ENCODE measurements at regions not wholly inside any gene's neighbourhood (a gene's known extent, or its start where the extent isn't known, plus 50 kb on each side); places are given as distances from the start of the nearest gene placed in this dataset.
A peak's percentile ranks its signal among the peaks of the same experiment; 100 is the strongest.

DNA sequence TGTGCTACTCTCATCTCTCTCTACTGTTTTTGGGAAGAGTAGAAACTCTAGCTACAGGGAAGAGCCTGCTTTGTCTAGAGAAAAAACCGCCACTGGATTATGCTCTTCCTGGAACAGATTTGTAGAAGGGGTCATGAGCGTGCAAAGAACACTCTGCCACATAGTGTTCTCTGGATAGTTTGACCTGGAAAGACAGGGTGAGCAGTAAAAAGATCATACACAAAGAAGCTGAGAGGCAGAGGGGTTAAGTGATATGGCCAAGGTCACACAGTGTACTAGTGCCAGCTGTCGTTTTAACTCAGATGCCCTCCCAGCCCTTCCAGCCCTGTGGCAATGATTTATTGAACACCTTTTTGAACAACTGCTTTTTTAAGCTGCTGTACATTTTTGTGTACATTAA, 182.2 kb downstream of the NNT start:
- no peaks in the 10 kb centered on the region for H3K36me3 ChIP-seq (ENCODE audit: control insufficient read depth, insufficient read depth, low read length)
- no peaks in the 10 kb centered on the region for H3K4me1 ChIP-seq (ENCODE audit: control insufficient read depth, insufficient read depth, low read length)
- H3K27me3 ChIP-seq (ENCODE audit: control insufficient read depth, insufficient read depth, low read length) = no peaks in the 10 kb centered on the region; the same call in 1 of the 2 replicates
- no peak overlapping the region for H3K4me3 ChIP-seq (ENCODE audit: low read length)
- peaks cover 1% of the 10 kb centered on the region; the same call in 1 of the 2 replicates for H3K9me3 ChIP-seq (ENCODE audit: control insufficient read depth, insufficient read depth, low read length)
- DNase-seq (ENCODE audit: low read depth, low spot score) = no peak
- WGBS (ENCODE audit: insufficient coverage, insufficient read length) = no CpG with 5 or more reads among the region's 3 CpGs
- H3K27ac ChIP-seq (ENCODE audit: low read length) = no peak overlapping the region

- no peaks in the 10 kb centered on the region for H3K4me1 ChIP-seq (ENCODE audit: control insufficient read depth, insufficient read depth, low read length)
- no peaks in the 10 kb centered on the region for H3K27me3 ChIP-seq (ENCODE audit: control insufficient read depth, insufficient read depth, low read length)
- no CpG with 5 or more reads among the region's 1 CpG for WGBS (ENCODE audit: insufficient coverage, insufficient read length)
- DNase-seq (ENCODE audit: low read depth, low spot score) = no peak
- no peaks in the 10 kb centered on the region for H3K36me3 ChIP-seq (ENCODE audit: control insufficient read depth, insufficient read depth, low read length)
- no peak overlapping the region for H3K4me3 ChIP-seq (ENCODE audit: low read length)
- H3K9me3 ChIP-seq (ENCODE audit: control insufficient read depth, insufficient read depth, low read length) = no peaks in the 10 kb centered on the region
- H3K27ac ChIP-seq (ENCODE audit: low read length) = no peak overlapping the region
Observed at GRCh38 chr5:43780586-43780985, 177.6 kb downstream of the NNT start.

- Histone ChIP-seq H3K4me1 (ENCODE audit: control insufficient read depth, insufficient read depth, low read length) (no peaks in the 10 kb centered on the region; the same call in 1 of the 2 replicates), H3K9me3 (ENCODE audit: control insufficient read depth, insufficient read depth, low read length) (no peaks in the 10 kb centered on the region), H3K27me3 (ENCODE audit: control insufficient read depth, insufficient read depth, low read length) (no peaks in the 10 kb centered on the region), H3K36me3 (ENCODE audit: control insufficient read depth, insufficient read depth, low read length) (no peaks in the 10 kb centered on the region), H3K27ac (ENCODE audit: low read length) (no peak overlapping the region), H3K4me3 (ENCODE audit: low read length) (no peak overlapping the region)
- DNase-seq (ENCODE audit: low read depth, low spot score) = no peak
- WGBS (ENCODE audit: insufficient coverage, insufficient read length) = 100% methylated on average over 1 of the region's 1 CpG
Observed at GRCh38 chr5:43774881-43775399, 172.0 kb downstream of the NNT start.

DNA sequence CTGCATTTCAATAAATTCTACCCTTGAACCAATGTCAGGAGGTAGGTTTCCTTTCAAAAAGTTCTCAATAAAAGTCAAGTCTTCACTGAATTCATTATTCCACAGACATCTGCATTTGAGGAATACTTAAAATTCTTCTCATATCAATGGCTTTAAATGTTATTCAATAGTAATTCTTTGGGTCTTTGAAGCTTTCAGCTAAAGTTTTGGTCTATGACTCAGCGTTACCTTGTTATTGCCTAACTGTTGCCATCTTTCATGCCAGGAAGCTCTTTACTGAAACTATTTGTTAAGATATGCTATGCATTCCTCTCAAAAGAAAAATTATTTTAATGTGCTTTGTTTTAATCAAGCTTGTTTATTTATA, 170.5 kb downstream of the NNT start:
- Histone ChIP-seq H3K4me1 (ENCODE audit: control insufficient read depth, insufficient read depth, low read length) (no peaks in the 10 kb centered on the region; the same call in 1 of the 2 replicates), H3K4me3 (ENCODE audit: low read length) (no peak overlapping the region), H3K9me3 (ENCODE audit: control insufficient read depth, insufficient read depth, low read length) (no peaks in the 10 kb centered on the region), H3K27ac (ENCODE audit: low read length) (no peak overlapping the region), H3K36me3 (ENCODE audit: control insufficient read depth, insufficient read depth, low read length) (no peaks in the 10 kb centered on the region), H3K27me3 (ENCODE audit: control insufficient read depth, insufficient read depth, low read length) (no peaks in the 10 kb centered on the region)
- DNase-seq (ENCODE audit: low read depth, low spot score) = peak; percentile 11
- no CpG with 5 or more reads among the region's 1 CpG for WGBS (ENCODE audit: insufficient coverage, insufficient read length)

DNA sequence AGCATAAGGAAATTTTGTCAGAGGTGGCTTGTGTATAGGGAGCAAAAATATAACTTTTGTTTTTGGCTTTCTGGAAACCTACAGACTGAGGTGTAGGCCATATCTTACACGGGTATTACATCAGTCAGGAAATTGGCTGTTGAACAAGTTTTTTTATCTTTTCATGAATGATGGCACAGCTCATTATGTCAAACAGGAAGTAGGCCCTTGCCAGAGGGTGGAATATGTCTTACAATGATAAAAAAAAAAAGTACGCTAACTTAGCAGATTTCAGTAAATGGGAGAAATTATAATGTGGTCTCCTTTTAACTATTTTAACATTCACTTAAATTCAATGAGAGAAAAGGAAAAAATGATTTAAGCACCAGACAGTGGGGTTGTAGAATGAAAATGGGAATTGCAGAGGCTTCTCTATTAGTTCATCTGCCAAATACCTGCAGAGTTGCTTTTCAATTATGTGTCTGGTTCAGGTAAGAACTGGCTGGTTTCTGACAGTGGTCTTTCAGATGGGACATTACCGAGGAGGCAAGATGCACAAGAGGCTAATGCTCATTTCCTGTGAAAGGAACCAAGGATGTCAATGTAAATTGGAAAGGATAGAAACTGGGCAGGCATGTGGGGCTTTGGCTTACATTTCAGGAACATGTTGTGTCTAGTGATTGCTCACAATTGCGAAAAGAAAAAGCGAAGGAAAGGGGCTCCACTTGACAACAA, 169.9 kb downstream of the NNT start:
- Histone ChIP-seq H3K9me3 (ENCODE audit: control insufficient read depth, insufficient read depth, low read length) (no peaks in the 10 kb centered on the region), H3K27me3 (ENCODE audit: control insufficient read depth, insufficient read depth, low read length) (no peaks in the 10 kb centered on the region), H3K36me3 (ENCODE audit: control insufficient read depth, insufficient read depth, low read length) (no peaks in the 10 kb centered on the region), H3K27ac (ENCODE audit: low read length) (no peak overlapping the region), H3K4me1 (ENCODE audit: control insufficient read depth, insufficient read depth, low read length) (no peaks in the 10 kb centered on the region; the same call in 1 of the 2 replicates), H3K4me3 (ENCODE audit: low read length) (no peak overlapping the region)
- DNase-seq (ENCODE audit: low read depth, low spot score) = peak; percentile 18
- WGBS (ENCODE audit: insufficient coverage, insufficient read length) = no CpG with 5 or more reads among the region's 5 CpGs

GRCh38 chr5:43772458-43772763, 169.4 kb downstream of the NNT start:
- DNase-seq (ENCODE audit: low read depth, low spot score) = no peak
- no peaks in the 10 kb centered on the region for H3K36me3 ChIP-seq (ENCODE audit: control insufficient read depth, insufficient read depth, low read length)
- WGBS (ENCODE audit: insufficient coverage, insufficient read length) = no CpG with 5 or more reads among the region's 1 CpG

DNA sequence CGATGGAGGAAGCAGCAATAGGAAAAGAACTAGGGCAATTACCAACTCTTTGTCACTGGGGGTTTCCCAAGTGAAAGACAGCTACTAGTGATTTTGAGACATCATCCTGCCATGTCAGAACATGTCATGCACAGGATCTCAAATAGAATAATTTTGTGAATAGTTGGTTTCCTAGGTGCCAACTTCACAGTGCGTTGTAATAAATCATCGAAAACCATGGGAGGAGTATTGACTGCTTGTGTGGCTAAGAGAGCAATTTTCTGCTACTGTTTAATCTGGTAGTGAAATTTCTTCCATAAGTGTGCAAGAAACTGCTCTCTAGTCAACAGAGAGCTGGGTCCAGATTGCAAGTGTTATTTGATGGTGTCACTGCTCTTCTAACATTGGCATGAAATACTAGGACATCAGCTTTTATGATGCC, 168.6 kb downstream of the NNT start:
- no peaks in the 10 kb centered on the region for H3K9me3 ChIP-seq (ENCODE audit: control insufficient read depth, insufficient read depth, low read length)
- no peak for DNase-seq (ENCODE audit: low read depth, low spot score)
- no CpG with 5 or more reads among the region's 3 CpGs for WGBS (ENCODE audit: insufficient coverage, insufficient read length)
- no peaks in the 10 kb centered on the region; the same call in 1 of the 2 replicates for H3K4me1 ChIP-seq (ENCODE audit: control insufficient read depth, insufficient read depth, low read length)
- no peak overlapping the region for H3K27ac ChIP-seq (ENCODE audit: low read length)
- no peaks in the 10 kb centered on the region for H3K27me3 ChIP-seq (ENCODE audit: control insufficient read depth, insufficient read depth, low read length)
- no peak overlapping the region for H3K4me3 ChIP-seq (ENCODE audit: low read length)
- no peaks in the 10 kb centered on the region for H3K36me3 ChIP-seq (ENCODE audit: control insufficient read depth, insufficient read depth, low read length)

More at GRCh38 chr5:43772458-43772763, 169.4 kb downstream of the NNT start:
- Histone ChIP-seq H3K27me3 (ENCODE audit: control insufficient read depth, insufficient read depth, low read length) (no peaks in the 10 kb centered on the region), H3K27ac (ENCODE audit: low read length) (no peak overlapping the region), H3K9me3 (ENCODE audit: control insufficient read depth, insufficient read depth, low read length) (no peaks in the 10 kb centered on the region), H3K4me3 (ENCODE audit: low read length) (no peak overlapping the region), H3K4me1 (ENCODE audit: control insufficient read depth, insufficient read depth, low read length) (no peaks in the 10 kb centered on the region; the same call in 1 of the 2 replicates)

DNA sequence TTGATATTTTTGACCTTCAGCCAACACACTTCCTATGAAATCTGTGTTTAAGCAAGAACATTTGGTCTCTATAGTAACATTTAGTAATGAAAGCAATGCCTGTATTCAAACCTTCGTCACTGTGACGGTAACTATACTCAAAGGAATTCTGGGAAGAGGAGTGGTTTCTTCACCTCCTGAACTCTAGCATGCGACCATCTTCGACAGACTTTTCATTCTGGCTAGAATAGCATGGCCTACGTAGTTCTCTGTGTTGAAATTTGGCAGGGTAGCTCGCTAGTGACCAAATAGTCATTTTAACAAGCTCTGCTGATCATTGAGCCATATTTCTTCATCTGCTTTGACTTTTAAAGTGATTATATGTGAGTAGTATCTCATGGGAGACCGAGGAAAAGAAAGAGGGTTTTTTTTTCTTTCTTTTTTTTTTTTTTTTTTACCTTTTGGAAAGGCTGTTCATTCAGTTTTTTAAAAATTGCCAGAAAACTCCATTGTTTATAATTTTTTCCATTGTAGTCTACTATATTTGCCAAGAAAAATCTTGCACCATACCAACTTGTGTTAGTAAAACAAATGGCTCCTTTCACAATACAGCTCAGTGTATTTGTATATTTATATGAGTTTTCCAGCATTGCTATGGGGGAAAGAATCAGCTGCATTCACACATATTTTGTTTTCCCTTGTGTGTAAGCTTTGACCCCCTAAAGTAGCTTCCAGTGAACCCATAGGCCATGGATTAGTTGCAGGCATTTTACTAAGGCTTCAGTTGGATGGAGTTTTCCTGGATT, 166.8 kb downstream of the NNT start:
- WGBS (ENCODE audit: insufficient coverage, insufficient read length) = no CpG with 5 or more reads among the region's 7 CpGs
- no peak overlapping the region for H3K4me3 ChIP-seq (ENCODE audit: low read length)
- H3K27me3 ChIP-seq (ENCODE audit: control insufficient read depth, insufficient read depth, low read length) = no peaks in the 10 kb centered on the region
- no peaks in the 10 kb centered on the region for H3K36me3 ChIP-seq (ENCODE audit: control insufficient read depth, insufficient read depth, low read length)
- H3K27ac ChIP-seq (ENCODE audit: low read length) = no peak overlapping the region
- DNase-seq (ENCODE audit: low read depth, low spot score) = no peak
- no peaks in the 10 kb centered on the region; the same call in 1 of the 2 replicates for H3K4me1 ChIP-seq (ENCODE audit: control insufficient read depth, insufficient read depth, low read length)
- H3K9me3 ChIP-seq (ENCODE audit: control insufficient read depth, insufficient read depth, low read length) = no peaks in the 10 kb centered on the region

Data from iPS DF 6.9 (cell line).